SH-SY5Y (cell line): ENCODE measurements at regions not wholly inside any gene's neighbourhood (a gene's known extent, or its start where the extent isn't known, plus 50 kb on each side); places are given as distances from the start of the nearest gene placed in this dataset.

Experiments used
- GATA2 ChIP-seq: IDR thresholded peaks from 2 replicates; pipeline ENCODE4 v1.6.1; 2011; ENCODE audit warnings: mild to moderate bottlenecking, low read depth, low read length
- GATA3 ChIP-seq: IDR thresholded peaks from 2 replicates; pipeline ENCODE4 v1.6.1; 2011; ENCODE audit warnings: low read depth, mild to moderate bottlenecking, low read length, moderate library complexity

DNA sequence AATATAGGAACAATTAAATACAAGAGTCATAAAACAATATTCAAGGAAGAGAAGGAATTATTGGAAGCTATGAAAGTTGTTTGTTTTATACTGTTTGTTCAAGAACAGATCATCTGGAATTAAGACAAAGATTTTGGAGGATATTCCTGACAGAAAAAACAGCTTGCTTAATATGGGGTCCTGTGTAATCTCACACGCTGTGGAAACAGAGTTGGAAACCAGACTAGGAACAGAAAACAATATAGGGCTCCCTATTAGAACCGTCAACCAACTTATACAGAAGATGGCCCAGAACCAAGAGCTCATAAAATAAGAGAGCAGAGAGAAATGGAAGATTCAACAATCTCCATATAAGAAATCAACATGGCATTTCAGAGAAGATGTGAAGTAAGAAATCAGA, 156.0 kb downstream of the PCDH18 start:
- TF ChIP-seq GATA2 = no peak
- no peak for TF ChIP-seq GATA3

DNA sequence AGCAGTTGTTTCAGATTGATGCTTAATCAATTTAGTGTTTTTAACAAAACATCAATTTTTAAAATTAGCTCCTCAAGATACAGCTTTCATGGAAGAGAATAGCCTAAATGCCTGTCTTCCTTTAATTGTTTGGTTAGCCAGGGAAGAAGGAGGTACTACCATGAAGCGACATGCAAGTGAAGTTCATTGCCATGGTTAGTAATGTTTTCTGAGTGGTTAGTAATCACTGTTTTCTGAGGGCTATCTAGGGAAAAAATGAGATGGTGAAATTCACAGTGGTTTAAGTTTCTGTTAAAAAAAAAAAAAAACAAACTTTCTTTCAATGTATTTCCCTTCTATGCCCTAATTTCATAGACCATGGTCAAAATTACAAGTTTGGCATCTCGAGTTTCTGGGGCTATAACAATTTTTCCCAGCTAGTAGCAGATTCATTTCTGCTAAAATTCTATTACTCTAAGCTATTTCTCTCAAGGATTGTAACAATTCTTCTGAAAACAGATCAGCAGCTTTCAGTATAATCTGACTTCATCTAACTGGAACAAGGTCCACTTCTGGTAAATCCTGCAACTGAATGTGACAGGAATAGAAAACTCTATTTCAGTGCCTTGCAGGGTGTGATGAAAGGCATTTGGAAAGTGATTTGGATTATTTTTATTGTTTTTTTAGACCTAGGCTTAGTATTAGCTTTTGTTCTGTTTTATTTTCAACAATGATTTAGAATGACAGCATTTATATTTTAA, 157.0 kb downstream of the PCDH18 start:
- TF ChIP-seq GATA2 (no peak), GATA3 (no peak)

DNA sequence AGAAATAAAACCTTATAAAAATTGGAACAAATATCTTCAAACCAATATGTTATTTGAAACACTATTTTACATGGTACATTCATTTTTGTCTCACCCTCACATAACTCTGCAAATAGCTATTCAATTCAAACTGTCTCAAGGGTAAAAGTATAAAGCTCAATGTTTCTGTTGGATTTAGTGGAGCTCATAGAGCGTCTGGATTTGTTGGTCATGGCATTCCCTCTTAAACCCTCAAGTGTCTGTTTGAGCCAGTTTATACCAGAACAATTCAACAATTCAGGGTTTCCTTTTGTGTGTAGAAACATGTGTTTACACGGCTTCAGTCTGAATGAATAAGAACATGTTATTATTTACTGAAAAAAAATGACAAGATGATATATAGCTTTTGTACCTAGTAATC, 161.6 kb downstream of the PCDH18 start:
- no peak for TF ChIP-seq GATA3
- no peak for TF ChIP-seq GATA2

DNA sequence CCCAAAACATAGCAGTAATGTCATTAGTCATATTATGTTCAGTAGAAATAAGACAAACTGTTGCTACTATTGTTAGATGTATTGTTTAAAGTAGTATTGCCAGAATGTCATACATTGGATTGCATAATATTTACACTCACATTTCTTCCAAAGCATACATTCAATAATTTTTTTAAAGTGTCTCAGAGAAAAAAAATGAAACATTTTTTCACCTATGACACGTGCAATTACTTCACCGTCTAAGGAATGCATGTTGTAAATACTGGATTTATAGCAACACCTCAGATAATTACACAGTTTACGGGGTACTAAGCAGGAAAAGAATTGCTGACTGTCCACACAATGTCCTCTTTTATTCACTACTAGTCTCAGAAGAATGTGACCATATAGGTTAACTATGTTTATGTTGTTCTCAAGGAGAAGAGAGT, 162.1 kb downstream of the PCDH18 start:
- TF ChIP-seq GATA2 (no peak), GATA3 (no peak)

DNA sequence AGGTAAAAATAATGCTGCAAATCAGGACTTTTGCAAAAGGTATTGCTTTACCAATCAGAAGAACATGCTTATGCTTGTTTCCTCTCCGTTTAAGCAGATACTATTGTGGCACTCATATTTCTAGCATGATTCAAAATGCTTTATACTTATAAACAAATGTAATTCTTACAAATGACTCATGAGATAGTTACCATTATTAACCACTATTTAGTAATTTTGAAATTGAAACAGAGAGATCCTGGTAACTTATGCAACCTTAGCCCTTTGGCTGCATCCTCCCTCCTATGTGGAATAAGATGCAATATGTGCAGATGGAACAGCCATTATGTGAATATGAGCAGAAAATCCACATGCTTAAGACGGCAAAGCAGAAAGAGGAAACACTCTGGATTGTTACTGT, 164.7 kb downstream of the PCDH18 start:
- TF ChIP-seq GATA2 = no peak
- no peak for TF ChIP-seq GATA3

DNA sequence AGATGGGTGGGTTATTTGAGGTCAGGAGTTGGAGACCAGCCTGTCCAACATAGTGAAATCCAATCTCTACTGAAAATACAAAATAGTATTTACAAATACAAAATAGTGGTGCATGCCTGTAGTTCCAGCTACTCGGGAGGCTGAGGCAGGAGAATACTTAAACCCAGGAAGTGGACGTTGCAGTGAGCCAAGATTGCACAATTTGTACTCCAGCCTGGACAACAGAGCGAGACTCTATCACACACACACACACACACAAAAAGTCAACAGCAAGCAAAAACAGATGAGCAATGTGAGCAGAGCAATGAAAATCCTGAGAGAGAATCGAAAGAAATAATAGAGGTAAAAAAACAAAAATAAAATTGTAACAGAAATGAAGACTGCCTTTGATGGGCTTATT, 168.8 kb downstream of the PCDH18 start:
- TF ChIP-seq GATA3 (no peak), GATA2 (no peak)

DNA sequence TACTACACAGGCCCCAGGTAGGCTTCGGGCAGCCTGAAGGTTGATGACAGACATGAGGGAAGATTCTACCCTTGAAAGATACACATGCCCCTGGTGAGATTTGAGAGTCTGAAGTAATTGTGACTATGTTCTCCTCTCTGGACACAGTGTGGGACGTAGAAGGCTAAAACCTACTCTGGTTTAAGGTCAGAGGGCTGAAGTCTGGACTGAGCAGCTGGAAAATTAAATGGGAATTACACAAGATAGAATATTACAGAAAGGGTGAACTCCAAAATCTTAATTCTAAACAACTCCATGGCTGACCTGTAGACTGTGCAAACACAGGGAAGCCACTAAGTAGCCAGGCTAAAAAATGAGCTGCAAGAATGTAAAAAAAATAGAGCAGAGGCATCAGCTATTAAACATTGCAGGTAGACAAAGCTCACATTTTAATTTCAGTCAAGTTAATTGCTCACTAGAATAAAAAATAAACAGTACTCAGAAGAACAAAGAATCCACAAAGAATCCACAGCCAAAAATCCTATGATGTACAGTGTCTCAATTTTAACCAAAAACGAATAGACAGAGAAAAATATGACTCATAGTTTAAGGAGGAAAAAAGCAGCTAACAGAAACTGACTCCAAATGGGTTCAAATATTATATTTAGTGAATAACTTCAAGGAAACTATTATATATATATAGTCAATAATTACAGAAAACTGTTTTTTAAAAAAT, 170.4 kb downstream of the PCDH18 start:
- TF ChIP-seq GATA2 (no peak), GATA3 (no peak)

DNA sequence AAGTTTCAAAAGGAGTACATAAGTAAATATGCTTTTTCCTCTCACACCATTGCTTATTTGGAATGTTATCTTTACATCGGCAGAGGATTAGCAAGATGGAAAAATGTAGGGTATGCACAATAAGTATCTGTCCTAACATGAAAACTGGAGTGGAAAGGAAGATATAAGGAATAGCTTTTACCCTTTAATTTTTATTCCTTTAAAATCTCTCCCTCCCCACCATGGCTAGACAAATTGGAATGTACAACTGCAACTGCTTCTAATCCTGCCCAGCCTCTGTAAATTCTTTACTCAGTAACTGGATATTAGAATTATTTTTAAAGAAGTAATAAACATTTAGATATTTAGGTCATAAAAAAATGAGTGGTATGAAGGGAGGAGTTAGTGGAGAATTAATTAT, 171.5 kb downstream of the PCDH18 start:
- no peak for TF ChIP-seq GATA2
- TF ChIP-seq GATA3 = no peak

DNA sequence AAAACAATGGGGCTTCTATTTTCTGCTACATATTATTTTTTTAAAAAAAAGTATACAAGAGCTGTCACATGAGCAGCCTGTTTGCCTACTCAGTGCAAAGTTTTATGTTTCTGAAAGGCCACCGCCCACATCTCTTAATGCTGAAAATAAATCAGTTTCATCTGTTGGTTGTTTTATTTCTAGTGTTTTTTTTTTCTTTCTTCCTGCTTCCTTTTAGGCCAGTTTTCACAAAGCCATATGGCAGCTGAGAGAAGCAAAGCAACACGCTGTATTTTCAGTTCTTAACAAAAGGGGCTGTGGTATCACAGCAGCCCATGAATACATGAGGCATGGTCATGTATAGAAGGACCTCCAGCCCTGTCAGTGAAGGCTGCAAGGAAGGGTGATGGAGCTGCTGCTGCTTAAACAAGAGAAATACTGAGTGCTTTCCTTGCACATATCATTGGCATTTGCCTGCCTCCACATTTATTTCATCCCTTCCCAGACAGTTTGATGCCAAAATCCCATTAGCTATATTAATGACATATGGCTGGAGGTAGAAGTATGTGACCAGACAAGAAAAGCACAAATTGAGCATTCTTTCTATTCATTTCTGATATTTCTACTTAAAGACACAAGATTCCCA, 172.5 kb downstream of the PCDH18 start:
- TF ChIP-seq GATA2 (no peak), GATA3 (no peak)

DNA sequence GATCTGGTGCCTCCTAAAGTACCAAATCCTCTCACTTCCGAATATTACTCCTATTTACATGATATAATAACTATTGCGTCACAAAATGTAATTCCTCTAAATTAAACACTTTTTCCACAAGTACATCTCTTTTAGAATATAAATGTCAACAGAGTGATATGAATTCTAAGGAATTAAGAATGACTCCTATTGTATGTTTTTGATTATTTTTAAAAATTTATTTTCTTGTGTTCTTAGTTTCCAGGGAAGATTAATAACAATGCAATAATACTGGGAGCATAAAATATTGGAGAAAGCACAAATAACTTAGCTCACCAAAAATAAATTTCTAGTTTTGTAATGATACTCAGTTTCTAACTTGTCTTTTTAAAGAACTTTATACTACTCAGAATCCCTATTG, 184.9 kb downstream of the PCDH18 start:
- no peak for TF ChIP-seq GATA3

DNA sequence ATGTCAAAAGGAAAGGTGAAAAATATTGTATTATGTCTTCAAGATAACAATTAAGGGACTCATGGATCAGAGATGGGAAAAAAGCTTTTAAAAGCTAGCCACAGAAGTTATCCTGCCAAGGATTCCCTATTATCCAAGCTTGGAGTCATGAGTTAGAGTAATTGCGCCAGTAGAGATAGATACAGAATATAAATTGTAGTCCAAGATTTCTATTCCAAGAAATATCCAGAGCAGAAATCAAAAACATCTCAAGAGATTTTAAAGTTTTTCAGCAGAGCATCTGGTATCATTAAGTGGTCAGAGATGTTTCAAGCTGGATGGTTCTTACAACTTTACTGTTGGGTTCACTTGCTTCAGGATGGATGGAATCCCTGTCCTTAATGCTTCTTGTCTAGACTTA, 186.7 kb downstream of the PCDH18 start:
- no peak for TF ChIP-seq GATA2
- TF ChIP-seq GATA3 = no peak

DNA sequence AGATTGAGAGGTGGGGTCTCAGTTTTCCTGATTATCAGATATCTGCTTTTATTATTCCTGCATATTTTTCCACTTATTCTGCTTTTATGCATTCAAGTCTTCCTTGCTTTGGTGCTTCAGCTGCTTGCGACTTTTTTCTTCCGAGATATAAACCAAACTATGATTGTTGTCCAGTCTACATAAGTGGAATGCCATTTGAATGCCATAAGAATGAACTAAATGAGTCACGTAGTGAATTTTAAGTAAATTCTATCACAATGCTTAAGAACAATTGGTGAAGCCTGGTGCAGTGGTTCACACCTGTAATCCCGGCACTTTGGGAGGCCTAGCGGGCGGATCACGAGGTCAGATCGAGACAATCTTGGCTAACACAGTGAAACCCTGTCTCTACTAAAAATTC, 189.1 kb downstream of the PCDH18 start:
- no peak for TF ChIP-seq GATA3
- TF ChIP-seq GATA2 = no peak

DNA sequence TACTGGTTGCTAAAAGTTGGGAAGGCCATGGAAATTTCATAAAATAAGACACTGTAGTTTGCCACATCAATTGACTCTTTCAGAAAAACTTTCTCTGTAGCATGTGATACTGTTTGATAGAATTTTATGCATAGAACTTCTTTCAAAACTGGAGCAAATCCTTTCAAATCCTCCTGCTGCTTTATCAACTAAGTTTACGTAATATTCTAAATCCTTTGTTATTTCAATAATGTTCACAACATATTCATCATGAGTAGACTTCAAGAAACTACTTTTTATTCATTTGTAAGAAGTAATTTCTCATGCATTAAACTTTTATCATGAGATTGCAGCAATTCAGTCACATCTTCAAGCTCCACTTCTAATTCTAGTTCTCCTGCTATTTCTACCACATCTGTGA, 199.3 kb downstream of the PCDH18 start:
- TF ChIP-seq GATA2 (no peak), GATA3 (no peak)

DNA sequence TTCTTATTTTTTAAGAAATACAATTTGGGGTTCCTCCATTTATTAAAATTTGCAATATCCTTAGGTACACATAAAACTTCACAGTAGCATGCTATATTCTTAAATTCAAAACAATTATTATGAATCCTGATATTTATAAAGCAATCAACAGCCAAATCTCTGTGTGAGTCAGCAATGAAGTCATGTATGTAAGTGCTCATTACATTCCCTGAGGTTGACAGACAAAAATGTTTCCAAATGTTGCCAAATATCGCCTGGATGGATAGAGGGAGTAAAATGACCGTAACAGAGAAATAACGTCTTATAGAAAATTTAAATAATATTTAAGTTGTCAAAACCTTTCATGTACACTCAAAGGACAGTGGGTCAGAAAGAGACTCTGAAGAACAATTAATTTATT, 220.0 kb downstream of the PCDH18 start:
- no peak for TF ChIP-seq GATA3
- no peak for TF ChIP-seq GATA2

DNA sequence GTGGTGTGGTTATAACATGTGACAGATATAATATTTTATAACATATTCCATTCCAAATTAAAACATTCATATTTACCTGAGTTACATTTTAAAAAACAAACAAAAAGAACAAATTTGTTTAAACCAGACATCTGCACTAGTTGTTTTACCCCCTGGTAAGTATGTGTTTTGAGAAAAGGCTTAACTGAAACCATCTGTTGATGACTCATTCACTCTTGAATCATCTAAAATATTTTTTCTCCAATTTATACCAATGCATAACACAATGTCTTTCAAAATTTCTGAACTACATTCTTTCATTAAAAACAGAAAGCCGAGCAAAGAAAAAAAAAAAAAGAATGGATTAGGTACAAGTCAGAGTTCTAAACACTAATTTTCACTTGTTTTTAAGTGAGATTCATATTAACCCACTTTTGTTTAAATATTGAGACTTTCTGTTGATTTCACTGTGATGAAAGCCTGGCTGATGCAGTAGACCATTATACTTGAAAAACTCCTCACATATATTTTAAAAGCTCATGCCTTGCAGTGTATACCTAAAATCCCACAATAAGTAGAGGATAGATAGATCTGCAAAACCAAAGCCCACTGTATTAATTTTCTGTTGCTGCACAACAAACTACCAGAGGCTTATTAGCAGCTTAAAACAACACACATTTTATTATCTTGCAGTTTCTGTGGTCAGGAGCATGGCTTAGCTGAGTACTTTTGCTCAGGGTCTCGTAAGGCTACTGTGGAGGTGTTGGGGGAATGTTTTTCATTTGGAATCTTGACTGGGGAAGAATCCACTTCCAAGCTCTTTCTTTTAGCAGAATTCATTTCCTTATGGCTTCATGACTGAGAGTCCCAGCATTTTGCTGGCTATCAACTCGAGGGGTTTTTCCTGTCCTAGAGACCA, 221.5 kb downstream of the PCDH18 start:
- TF ChIP-seq GATA3 = no peak
- TF ChIP-seq GATA2 = no peak
